HepG2 (cell line): ENCODE measurements at regions not wholly inside any gene's neighbourhood (a gene's known extent, or its start where the extent isn't known, plus 50 kb on each side); places are given as distances from the start of the nearest gene placed in this dataset.

Experiments
- ATF1 ChIP-seq: IDR thresholded peaks from 2 replicates; pipeline ENCODE4 v1.6.1; 2016; ENCODE audit warnings: mild to moderate bottlenecking, control low read depth
- CBX2 ChIP-seq, 2 experiments: fragments of 200-600 bp in 1 of 2; sonication (generic); formaldehyde crosslinking in 1 of 2; IDR thresholded peaks; 2 replicates each; pipeline versions ENCODE4 v1.7.0 to v1.8.1; 2018 to 2022; ENCODE audit warnings: low read depth in 2 of 2, low read length in 1 of 2, mild to moderate bottlenecking in 1 of 2, missing genetic modification reagents in 1 of 2
- CCAR2 ChIP-seq: fragments of 200-400 bp; formaldehyde crosslinking; optimal IDR thresholded peaks from 2 replicates; pipeline ENCODE3; 2018; ENCODE audit warnings: low read depth, mild to moderate bottlenecking, low read length, moderate library complexity
- CREM ChIP-seq, 2 experiments: sonication (generic) in 1 of 2; formaldehyde crosslinking in 1 of 2; IDR thresholded peaks; 2 replicates each; pipeline versions ENCODE4 v1.4.0 to v1.6.1; 2016 to 2020; ENCODE audit warnings: antibody characterized with exemption in 1 of 2, mild to moderate bottlenecking in 1 of 2, missing genetic modification reagents in 1 of 2
- CSRNP1 ChIP-seq: sonication (generic); formaldehyde crosslinking; IDR thresholded peaks from 2 replicates; pipeline ENCODE4 v1.8.1; 2023; ENCODE audit warnings: mild to moderate bottlenecking, missing genetic modification reagents
- DMAP1 ChIP-seq: IDR thresholded peaks from 2 replicates; pipeline ENCODE4 v1.6.1; 2016
- DRAP1 ChIP-seq: IDR thresholded peaks from 2 replicates; pipeline ENCODE4 v1.6.1; 2016; ENCODE audit warnings: missing genetic modification reagents, missing compliant biosample characterization
- GATAD1 ChIP-seq: IDR thresholded peaks from 2 replicates; pipeline ENCODE4 v1.6.1; 2016; ENCODE audit warnings: missing genetic modification reagents, missing compliant biosample characterization
- HBP1 ChIP-seq: IDR thresholded peaks from 2 replicates; pipeline ENCODE4 v1.6.1; 2016; ENCODE audit warnings: low read depth, control low read depth
- HOXA5 ChIP-seq: sonication (generic); formaldehyde crosslinking; IDR thresholded peaks from 2 replicates; pipeline ENCODE4 v1.4.0; 2020; ENCODE audit warnings: missing genetic modification reagents
- IKZF4 ChIP-seq: sonication (generic); formaldehyde crosslinking; IDR thresholded peaks from 2 replicates; pipeline ENCODE4 v1.5.1; 2020; ENCODE audit warnings: borderline replicate concordance, mild to moderate bottlenecking, low read depth, missing genetic modification reagents; ENCODE audit errors: not compliant biosample characterization
- KDM5B ChIP-seq: sonication (generic); formaldehyde crosslinking; IDR thresholded peaks from 2 replicates; pipeline ENCODE4 v1.4.0; 2020; ENCODE audit warnings: missing genetic modification reagents, mild to moderate bottlenecking, borderline replicate concordance
- MAF1 ChIP-seq: sonication (generic); formaldehyde crosslinking; IDR thresholded peaks from 2 replicates; pipeline ENCODE4 v1.5.0; 2020; ENCODE audit warnings: missing genetic modification reagents, borderline replicate concordance
- NFIB ChIP-seq: sonication (generic); formaldehyde crosslinking; IDR thresholded peaks from 2 replicates; pipeline ENCODE4 v1.9.0; 2021; ENCODE audit warnings: missing genetic modification reagents, mild to moderate bottlenecking, borderline replicate concordance
- NFIC ChIP-seq: IDR thresholded peaks from 2 replicates; pipeline ENCODE4 v1.6.1; 2012; ENCODE audit warnings: mild to moderate bottlenecking, low read length, inconsistent platforms
- RFXANK ChIP-seq: IDR thresholded peaks from 2 replicates; pipeline ENCODE4 v1.6.1; 2016
- SMYD3 ChIP-seq: sonication (generic); formaldehyde crosslinking; IDR thresholded peaks from 2 replicates; pipeline ENCODE4 v1.8.1; 2023; ENCODE audit warnings: mild to moderate bottlenecking, missing genetic modification reagents
- TERF1 ChIP-seq: sonication (generic); formaldehyde crosslinking; IDR thresholded peaks from 2 replicates; pipeline ENCODE4 v1.8.0; 2022; ENCODE audit warnings: mild to moderate bottlenecking, missing genetic modification reagents, moderate library complexity
- YEATS2 ChIP-seq: sonication (generic); formaldehyde crosslinking; IDR thresholded peaks from 2 replicates; pipeline ENCODE4 v1.4.0; 2020; ENCODE audit warnings: missing genetic modification reagents, borderline replicate concordance
- ZNF281 ChIP-seq: sonication (generic); formaldehyde crosslinking; IDR thresholded peaks from 2 replicates; pipeline ENCODE4 v1.4.0; 2020; ENCODE audit warnings: missing genetic modification reagents, borderline replicate concordance
- ZNF3 ChIP-seq: IDR thresholded peaks from 2 replicates; pipeline ENCODE4 v1.7.0; 2017; ENCODE audit warnings: inconsistent platforms
- ZNF7 ChIP-seq: IDR thresholded peaks from 2 replicates; pipeline ENCODE4 v1.6.1; 2016; ENCODE audit warnings: missing biosample characterization, missing genetic modification reagents
- ZNF766 ChIP-seq: sonication (generic); formaldehyde crosslinking; IDR thresholded peaks from 2 replicates; pipeline ENCODE4 v1.5.0; 2020; ENCODE audit warnings: missing genetic modification reagents, borderline replicate concordance
- ZSCAN12 ChIP-seq: sonication (generic); formaldehyde crosslinking; IDR thresholded peaks from 2 replicates; pipeline ENCODE4 v1.9.0; 2021; ENCODE audit warnings: mild to moderate bottlenecking, missing genetic modification reagents
- ZZZ3 ChIP-seq: sonication (generic); formaldehyde crosslinking; IDR thresholded peaks from 2 replicates; pipeline ENCODE4 v1.4.0; 2020; ENCODE audit warnings: missing genetic modification reagents, mild to moderate bottlenecking, borderline replicate concordance

- TF ChIP-seq ZSCAN12 (CRISPR knock-in tag) (no peak), ATF1 (CRISPR knock-in tag) (peak; percentile 85), CBX2 (IDR thresholded peaks at IDR 0.05; ENCODE audit: low read depth, low read length) (no peak), CBX2 (CRISPR knock-in tag; IDR thresholded peaks at IDR 0.05; ENCODE audit: low read depth) (0 out of 2 replicates have a peak, but pooled peaks have one; percentile 29), ZNF281 (CRISPR knock-in tag) (no peak), RFXANK (no peak), KDM5B (CRISPR knock-in tag) (no peak), CSRNP1 (0 out of 2 replicates have a peak, but pooled peaks have one; percentile 41), SMYD3 (CRISPR knock-in tag) (no peak), YEATS2 (CRISPR knock-in tag) (no peak), DMAP1 (CRISPR knock-in tag) (no peak), TERF1 (CRISPR knock-in tag) (no peak), HBP1 (CRISPR knock-in tag) (0 out of 2 replicates have a peak, but pooled peaks have one; percentile 6), ZZZ3 (CRISPR knock-in tag) (no peak), NFIC (no peak), CREM (IDR thresholded peaks at IDR 0.05) (peak; percentile 3), CREM (CRISPR knock-in tag; IDR thresholded peaks at IDR 0.05) (0 out of 2 replicates have a peak, but pooled peaks have one; percentile 19), MAF1 (no peak), ZNF7 (CRISPR knock-in tag) (no peak), HOXA5 (CRISPR knock-in tag) (0 out of 2 replicates have a peak, but pooled peaks have one; percentile 26), DRAP1 (CRISPR knock-in tag) (no peak), ZNF3 (CRISPR knock-in tag) (no peak), NFIB (CRISPR knock-in tag) (no peak), CCAR2 (no peak), GATAD1 (no peak; the same call in 1 of the 2 replicates), ZNF766 (CRISPR knock-in tag) (no peak), IKZF4 (CRISPR knock-in tag) (no peak)
Observed at GRCh38 chr7:112940314-112940732, 146.3 kb downstream of the GPR85 start (continued).
